ENCODE measurements at regions not wholly inside any gene's neighbourhood (a gene's known extent, or its start where the extent isn't known, plus 50 kb on each side); places are given as distances from the start of the nearest gene placed in this dataset.

GRCh38 chr13:80782441-80782840, 441.5 kb upstream of the SPRY2 start:
- DNase-seq (ENCODE audit: extremely low spot score): no peak
- ChIA-PET POLR2A (no interaction called here), CTCF (interaction anchor here (0.7 kb wide), 1 partner anchor 91 kb away, joined by 3 read pairs; no protein-coding TSS in a partner anchor)
- TF ChIP-seq LEF1 (IDR thresholded peaks at IDR 0.05; ENCODE audit: borderline replicate concordance) (no peak), HDGF (IDR thresholded peaks at IDR 0.05; ENCODE audit: borderline replicate concordance) (no peak), NFRKB (IDR thresholded peaks at IDR 0.05) (no peak), FOXM1 (IDR thresholded peaks at IDR 0.05; ENCODE audit: borderline replicate concordance) (no peak), TARDBP (IDR thresholded peaks at IDR 0.05) (no peak), CTBP1 (IDR thresholded peaks at IDR 0.05; ENCODE audit: borderline replicate concordance) (no peak), L3MBTL2 (conservative IDR thresholded peaks at IDR 0.05) (no peak), BHLHE40 (IDR thresholded peaks at IDR 0.05; ENCODE audit: borderline replicate concordance) (no peak), ARNT (IDR thresholded peaks at IDR 0.05) (no peak), FOXK2 (IDR thresholded peaks at IDR 0.05) (no peak), SP1 (IDR thresholded peaks at IDR 0.05) (no peak), ZNF384 (IDR thresholded peaks at IDR 0.05) (no peak), ELF4 (IDR thresholded peaks at IDR 0.05) (no peak), SUZ12 (IDR thresholded peaks at IDR 0.05) (no peak), FOXA1 (IDR thresholded peaks at IDR 0.05) (no peak)
- TF ChIP-seq, protein P1, sequence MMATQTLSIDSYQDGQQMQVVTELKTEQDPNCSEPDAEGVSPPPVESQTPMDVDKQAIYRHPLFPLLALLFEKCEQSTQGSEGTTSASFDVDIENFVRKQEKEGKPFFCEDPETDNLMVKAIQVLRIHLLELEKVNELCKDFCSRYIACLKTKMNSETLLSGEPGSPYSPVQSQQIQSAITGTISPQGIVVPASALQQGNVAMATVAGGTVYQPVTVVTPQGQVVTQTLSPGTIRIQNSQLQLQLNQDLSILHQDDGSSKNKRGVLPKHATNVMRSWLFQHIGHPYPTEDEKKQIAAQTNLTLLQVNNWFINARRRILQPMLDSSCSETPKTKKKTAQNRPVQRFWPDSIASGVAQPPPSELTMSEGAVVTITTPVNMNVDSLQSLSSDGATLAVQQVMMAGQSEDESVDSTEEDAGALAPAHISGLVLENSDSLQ (IDR thresholded peaks at IDR 0.05): no peak

- ChIA-PET CTCF (no interaction called here), POLR2A (no interaction called here)
- no peak for DNase-seq (ENCODE audit: extremely low spot score)
- TF ChIP-seq BHLHE40 (IDR thresholded peaks at IDR 0.05; ENCODE audit: borderline replicate concordance): no peak
- TF ChIP-seq FOXM1 (IDR thresholded peaks at IDR 0.05; ENCODE audit: borderline replicate concordance): no peak
- no peak for TF ChIP-seq ZNF384 (IDR thresholded peaks at IDR 0.05)
- TF ChIP-seq HDGF (IDR thresholded peaks at IDR 0.05; ENCODE audit: borderline replicate concordance): no peak
- TF ChIP-seq FOXA1 (IDR thresholded peaks at IDR 0.05): no peak
- TF ChIP-seq CTBP1 (IDR thresholded peaks at IDR 0.05; ENCODE audit: borderline replicate concordance): no peak
- TF ChIP-seq, protein P1 (IDR thresholded peaks at IDR 0.05): no peak
- no peak for TF ChIP-seq ARNT (IDR thresholded peaks at IDR 0.05)
- no peak for TF ChIP-seq TARDBP (IDR thresholded peaks at IDR 0.05)
- no peak for TF ChIP-seq L3MBTL2 (conservative IDR thresholded peaks at IDR 0.05)
- TF ChIP-seq SUZ12 (IDR thresholded peaks at IDR 0.05): no peak
- TF ChIP-seq SP1 (IDR thresholded peaks at IDR 0.05): no peak
- no peak for TF ChIP-seq NFRKB (IDR thresholded peaks at IDR 0.05)
- TF ChIP-seq ELF4 (IDR thresholded peaks at IDR 0.05): no peak
- TF ChIP-seq FOXK2 (IDR thresholded peaks at IDR 0.05): no peak
- TF ChIP-seq LEF1 (IDR thresholded peaks at IDR 0.05; ENCODE audit: borderline replicate concordance): no peak
Measured at GRCh38 chr13:80778297-80778696, 437.4 kb upstream of the SPRY2 start.

DNA sequence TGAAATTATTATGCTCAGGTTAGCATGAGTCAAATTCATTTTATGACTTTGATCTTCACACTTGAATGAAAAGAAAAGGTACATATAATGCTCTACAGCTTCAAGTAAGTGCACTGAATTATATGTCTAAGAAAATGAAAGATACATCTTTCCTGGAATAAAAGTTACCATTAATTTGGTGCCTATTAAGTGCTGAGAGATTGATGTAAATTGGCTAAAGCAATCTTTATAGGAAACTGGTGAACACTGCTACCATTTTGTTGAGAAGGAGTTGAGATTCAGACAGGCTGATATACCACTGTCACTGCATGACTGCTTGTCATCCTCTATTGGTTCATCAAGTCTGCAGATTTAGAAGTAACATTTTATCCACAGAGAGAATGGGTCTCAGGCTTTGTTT, 416.8 kb upstream of the SPRY2 start:
- ChIA-PET CTCF (interaction anchor here (0.5 kb wide), 1 partner anchor 35 kb away, joined by 4 read pairs; no protein-coding TSS in a partner anchor), POLR2A (no interaction called here)
- no peak for DNase-seq (ENCODE audit: extremely low spot score)
- TF ChIP-seq HDGF (IDR thresholded peaks at IDR 0.05; ENCODE audit: borderline replicate concordance): no peak
- TF ChIP-seq ARNT (IDR thresholded peaks at IDR 0.05): no peak
- TF ChIP-seq, protein P1 (IDR thresholded peaks at IDR 0.05): no peak
- no peak for TF ChIP-seq CTBP1 (IDR thresholded peaks at IDR 0.05; ENCODE audit: borderline replicate concordance)

- ChIA-PET CTCF (no interaction called here), POLR2A (no interaction called here)
- TF ChIP-seq CTBP1 (IDR thresholded peaks at IDR 0.05; ENCODE audit: borderline replicate concordance) (no peak), FOXA1 (IDR thresholded peaks at IDR 0.05) (no peak), L3MBTL2 (conservative IDR thresholded peaks at IDR 0.05) (no peak), ARNT (IDR thresholded peaks at IDR 0.05) (no peak), FOXM1 (IDR thresholded peaks at IDR 0.05; ENCODE audit: borderline replicate concordance) (no peak), ZNF384 (IDR thresholded peaks at IDR 0.05) (no peak), FOXK2 (IDR thresholded peaks at IDR 0.05) (no peak), SUZ12 (IDR thresholded peaks at IDR 0.05) (no peak), LEF1 (IDR thresholded peaks at IDR 0.05; ENCODE audit: borderline replicate concordance) (no peak), NFRKB (IDR thresholded peaks at IDR 0.05) (no peak), HDGF (IDR thresholded peaks at IDR 0.05; ENCODE audit: borderline replicate concordance) (no peak), ELF4 (IDR thresholded peaks at IDR 0.05) (no peak), SP1 (IDR thresholded peaks at IDR 0.05) (no peak), TARDBP (IDR thresholded peaks at IDR 0.05) (no peak), BHLHE40 (IDR thresholded peaks at IDR 0.05; ENCODE audit: borderline replicate concordance) (no peak)
- TF ChIP-seq, protein P1 (IDR thresholded peaks at IDR 0.05): no peak
- DNase-seq (ENCODE audit: extremely low spot score): no peak
Measured at GRCh38 chr13:80755910-80756309, 415.0 kb upstream of the SPRY2 start.

- ChIA-PET POLR2A (no interaction called here), CTCF (no interaction called here)
- no peak for DNase-seq (ENCODE audit: extremely low spot score)
- TF ChIP-seq ELF4 (IDR thresholded peaks at IDR 0.05) (no peak), ARNT (IDR thresholded peaks at IDR 0.05) (no peak), SP1 (IDR thresholded peaks at IDR 0.05) (no peak), BHLHE40 (IDR thresholded peaks at IDR 0.05; ENCODE audit: borderline replicate concordance) (no peak), LEF1 (IDR thresholded peaks at IDR 0.05; ENCODE audit: borderline replicate concordance) (no peak)
- TF ChIP-seq, protein P1 (IDR thresholded peaks at IDR 0.05): no peak
Measured at GRCh38 chr13:80754441-80754840, 413.5 kb upstream of the SPRY2 start.
